ENCODE measurements at regions not wholly inside any gene's neighbourhood (a gene's known extent, or its start where the extent isn't known, plus 50 kb on each side); places are given as distances from the start of the nearest gene placed in this dataset.

DNA sequence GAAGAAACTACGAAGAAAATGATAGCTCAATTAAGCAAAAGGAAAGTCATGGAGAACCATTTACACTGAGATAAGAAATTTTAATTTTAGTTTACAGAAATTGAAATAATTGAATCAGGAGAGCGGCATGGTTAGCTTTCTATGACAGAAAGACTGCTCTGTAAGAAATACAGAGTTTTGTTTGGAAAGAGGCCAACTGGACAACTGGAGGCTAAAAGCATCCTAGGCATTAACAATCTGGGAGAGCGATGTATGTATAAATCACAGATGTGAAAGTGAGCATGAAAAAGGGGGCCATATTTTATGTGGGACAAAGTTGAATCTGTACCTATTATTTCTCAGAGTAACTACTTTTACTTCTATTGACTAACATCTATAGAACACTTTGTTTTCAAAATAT lies 1608.8 kb upstream of the PCDH20 start:
- H3K79me2 ChIP-seq (replicated peaks; ENCODE audit: insufficient read depth): no peaks in the 10 kb centered on the region
- H3K27me3 Mint-ChIP-seq (ENCODE audit: insufficient read depth, low read depth, poor library complexity): peaks cover 3% of the 10 kb centered on the region
- no peak for DNase-seq (ENCODE audit: low spot score)
- no peak overlapping the region for H3K4me3 ChIP-seq
- H2AFZ ChIP-seq: no peak overlapping the region
- no peaks in the 10 kb centered on the region for H3K36me3 ChIP-seq (ENCODE audit: insufficient read depth)
- H3K4me3 Mint-ChIP-seq: no peak overlapping the region
- no peak overlapping the region for H3K27ac ChIP-seq (ENCODE audit: low read depth)
- no peaks in the 10 kb centered on the region for H3K9me2 ChIP-seq (ENCODE audit: insufficient read depth)
- TF ChIP-seq EZH2 (IDR thresholded peaks at IDR 0.05; ENCODE audit: low read depth, unreplicated experiment) (no peak), ZNF114 (CRISPR knock-in tag; IDR thresholded peaks at IDR 0.05) (no peak), ZNF462 (CRISPR knock-in tag; IDR thresholded peaks at IDR 0.05) (no peak), ETS1 (IDR thresholded peaks at IDR 0.05) (no peak), JUNB (IDR thresholded peaks at IDR 0.05; ENCODE audit: unreplicated experiment) (no peak), NANOG (IDR thresholded peaks at IDR 0.05; ENCODE audit: borderline replicate concordance) (no peak)
- no peaks in the 10 kb centered on the region for H4K20me1 ChIP-seq (replicated peaks; ENCODE audit: insufficient read depth)
- H3K36me3 Mint-ChIP-seq (ENCODE audit: low read depth): no peaks in the 10 kb centered on the region
- no peaks in the 10 kb centered on the region for H3K4me1 ChIP-seq (ENCODE audit: insufficient read depth)
- peaks cover 5% of the 10 kb centered on the region; the same call in 2 of the 3 replicates for H3K4me1 Mint-ChIP-seq
- H3F3A ChIP-seq (replicated peaks; ENCODE audit: low read depth): no peaks in the 10 kb centered on the region
- H3K9me3 Mint-ChIP-seq: peaks cover 6% of the 10 kb centered on the region
- H3K27ac Mint-ChIP-seq: no peak overlapping the region
- ATAC-seq: no peak
- H3K27me3 ChIP-seq (ENCODE audit: insufficient read depth): no peaks in the 10 kb centered on the region
- no peak overlapping the region for H3K4me2 ChIP-seq

All from GM23338 (cell line).